Mesendoderm (in vitro differentiated cells): ENCODE measurements at regions not wholly inside any gene's neighbourhood (a gene's known extent, or its start where the extent isn't known, plus 50 kb on each side); places are given as distances from the start of the nearest gene placed in this dataset. TPM values are rescaled to one million over a fixed set of nuclear protein-coding genes. Genes with fewer than 3 reads are reported as not detected.

ENCODE experiments used
- DNase-seq: peaks from one replicate; pipeline ENCODE4 v3.0.0; 2013
- H2AK5ac ChIP-seq: 2 replicates; pipeline ENCODE4 v1.6.1; 2013; ENCODE audit warnings: low read length, inconsistent platforms
- H2BK120ac ChIP-seq: 2 replicates; pipeline ENCODE4 v1.6.1; 2013; ENCODE audit warnings: low read depth, mild to moderate bottlenecking, low read length, moderate library complexity, mixed read lengths
- H2BK15ac ChIP-seq: replicated peaks from 2 replicates; pipeline ENCODE4 v1.6.1; 2013; ENCODE audit warnings: low read depth, mild to moderate bottlenecking, moderate library complexity
- H2BK5ac ChIP-seq: 2 replicates; pipeline ENCODE4 v1.6.1; 2013; ENCODE audit warnings: low read length, inconsistent platforms
- H3K18ac ChIP-seq: 2 replicates; pipeline ENCODE4 v1.6.1; 2013; ENCODE audit warnings: mild to moderate bottlenecking, low read length, mixed read lengths
- H3K23ac ChIP-seq: one replicate; pipeline ENCODE4 v1.6.1; 2013; ENCODE audit warnings: low read length
- H3K27ac ChIP-seq: 2 replicates; pipeline ENCODE4 v1.5.1; 2013; ENCODE audit warnings: low read depth, mild to moderate bottlenecking, inconsistent platforms, low read length, moderate library complexity
- H3K27me3 ChIP-seq: 2 replicates; pipeline ENCODE4 v1.6.1; 2013; ENCODE audit warnings: low read length, control low read depth, mild to moderate bottlenecking, inconsistent platforms; ENCODE audit not compliant: insufficient read depth, poor library complexity
- H3K36me3 ChIP-seq: 2 replicates; pipeline ENCODE4 v1.6.1; 2013; ENCODE audit warnings: low read length, inconsistent platforms; ENCODE audit not compliant: control insufficient read depth, insufficient read depth
- H3K4ac ChIP-seq: one replicate; pipeline ENCODE4 v1.6.1; 2013; ENCODE audit warnings: low read depth, mild to moderate bottlenecking, low read length, moderate library complexity
- H3K4me1 ChIP-seq: 2 replicates; pipeline ENCODE4 v1.6.1; 2013; ENCODE audit warnings: low read depth, low read length, inconsistent platforms; ENCODE audit not compliant: control insufficient read depth
- H3K4me2 ChIP-seq: 2 replicates; pipeline ENCODE4 v1.6.1; 2013; ENCODE audit warnings: low read length
- H3K4me3 ChIP-seq: 2 replicates; pipeline ENCODE4 v1.5.1; 2013; ENCODE audit warnings: mild to moderate bottlenecking, low read length
- H3K56ac ChIP-seq: one replicate; pipeline ENCODE4 v1.6.1; 2013; ENCODE audit warnings: low read length
- H3K79me1 ChIP-seq: 2 replicates; pipeline ENCODE4 v1.6.1; 2013; ENCODE audit warnings: low read length, inconsistent platforms
- H3K79me2 ChIP-seq: 2 replicates; pipeline ENCODE4 v1.6.1; 2013; ENCODE audit warnings: mild to moderate bottlenecking, low read length; ENCODE audit not compliant: control insufficient read depth, insufficient read depth
- H3K9ac ChIP-seq: 2 replicates; pipeline ENCODE4 v1.6.1; 2013; ENCODE audit warnings: low read length, inconsistent platforms
- H4K5ac ChIP-seq: one replicate; pipeline ENCODE4 v1.6.1; 2013; ENCODE audit warnings: low read length
- H4K8ac ChIP-seq: one replicate; pipeline ENCODE4 v1.6.1; 2013; ENCODE audit warnings: low read depth, mild to moderate bottlenecking, control low read depth, low read length, moderate library complexity
- WGBS: extraction: QIAGEN DNeasy Blood & Tissue Kit; methylation state at CpG from one replicate; pipeline ENCODE4 v1.1.7; 2013; ENCODE audit warnings: low lambda C conversion rate, missing lambda C conversion rate; ENCODE audit not compliant: insufficient coverage; ENCODE audit errors: extremely low coverage; 5-methylcytosine and 5-hydroxymethylcytosine counted together
- small RNA-seq: library from polyadenylated mRNA; stranded (forward); fragments of <200 nt; extraction: miRNeasy Mini kit (QIAGEN cat#:217004); gene quantifications from one replicate; pipeline ENCODE3, GENCODE V24; 2013; ENCODE audit not compliant: insufficient read depth

DNA sequence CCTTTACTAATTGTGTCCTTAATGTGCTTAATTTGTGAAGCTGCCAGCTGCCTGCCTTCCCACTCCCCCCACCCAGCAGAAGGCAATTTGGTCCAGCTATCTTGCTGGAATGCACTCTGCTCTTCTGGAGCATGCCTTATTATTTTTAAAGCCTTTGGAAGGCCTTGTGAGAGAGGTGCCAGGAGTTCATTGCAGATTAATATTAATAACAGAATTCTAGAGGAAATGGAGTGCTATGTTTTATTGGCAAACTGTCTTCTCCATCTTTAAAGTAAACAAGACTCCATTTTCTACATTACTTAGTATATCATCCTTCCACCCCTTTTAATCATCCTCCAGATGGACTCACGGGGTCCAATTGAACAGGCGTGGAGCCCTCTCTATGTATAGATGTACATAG lies 50.8 kb upstream of the ZNF32 start:
- Histone ChIP-seq H3K23ac (no peak overlapping the region), H3K4me3 (no peak overlapping the region), H2AK5ac (no peak overlapping the region), H4K5ac (no peak overlapping the region), H3K18ac (no peak overlapping the region), H3K27ac (no peak overlapping the region), H3K27me3 (no peaks in the 10 kb centered on the region), H3K79me1 (no peaks in the 10 kb centered on the region), H3K4me2 (no peak overlapping the region), H3K4me1 (no peaks in the 10 kb centered on the region), H4K8ac (no peak overlapping the region), H3K79me2 (no peaks in the 10 kb centered on the region), H3K9ac (no peak overlapping the region), H3K4ac (no peak overlapping the region), H2BK15ac (no peak overlapping the region), H2BK120ac (no peak overlapping the region), H3K56ac (no peak overlapping the region), H3K36me3 (no peaks in the 10 kb centered on the region), H2BK5ac (no peak overlapping the region)
- no CpG with 5 or more reads among the region's 2 CpGs for WGBS
- no peak for DNase-seq

Small RNA genes lying in the stretch of these regions (small RNA-seq; reads per million reads assigned to genes)
- gene UQCRHP3: not detected
